H9 (cell line): ENCODE measurements at regions not wholly inside any gene's neighbourhood (a gene's known extent, or its start where the extent isn't known, plus 50 kb on each side); places are given as distances from the start of the nearest gene placed in this dataset.

Experiments used
- DNase-seq: peaks from one replicate; pipeline ENCODE4 v3.0.0-alpha.2; 2017
- H2AFZ ChIP-seq: one replicate; pipeline ENCODE4 v1.6.1; 2013; ENCODE audit warnings: mild to moderate bottlenecking, low read length, control low read depth, moderate library complexity
- H2AK5ac ChIP-seq: 2 replicates; pipeline ENCODE4 v1.6.1; 2013; ENCODE audit warnings: low read length, control low read depth, mixed read lengths; ENCODE audit not compliant: insufficient read length
- H2BK120ac ChIP-seq: one replicate; pipeline ENCODE4 v1.6.1; 2013; ENCODE audit warnings: low read depth, mild to moderate bottlenecking, low read length, control low read depth, inconsistent platforms; ENCODE audit not compliant: poor library complexity, severe bottlenecking
- H2BK12ac ChIP-seq: 2 replicates; pipeline ENCODE4 v1.6.1; 2013; ENCODE audit warnings: low read length, control low read depth, mixed read lengths, low read depth; ENCODE audit not compliant: insufficient read length
- H2BK15ac ChIP-seq: 2 replicates; pipeline ENCODE4 v1.6.1; 2013; ENCODE audit warnings: low read depth, low read length, control low read depth
- H2BK20ac ChIP-seq: one replicate; pipeline ENCODE4 v1.6.1; 2013; ENCODE audit warnings: low read depth, mild to moderate bottlenecking, low read length, control low read depth, inconsistent platforms; ENCODE audit not compliant: poor library complexity, severe bottlenecking
- H2BK5ac ChIP-seq: 2 replicates; pipeline ENCODE4 v1.6.1; 2013; ENCODE audit warnings: low read length, control low read depth, mixed read lengths; ENCODE audit not compliant: insufficient read length
- H3K14ac ChIP-seq: 2 replicates; pipeline ENCODE4 v1.6.1; 2013; ENCODE audit warnings: low read length, control low read depth; ENCODE audit not compliant: insufficient read depth
- H3K18ac ChIP-seq: 2 replicates; pipeline ENCODE4 v1.6.1; 2013; ENCODE audit warnings: low read depth, mild to moderate bottlenecking, mixed read lengths, low read length, control low read depth; ENCODE audit not compliant: insufficient read length
- H3K23ac ChIP-seq: 2 replicates; pipeline ENCODE4 v1.6.1; 2013; ENCODE audit warnings: low read length, control low read depth, mixed read lengths, low read depth; ENCODE audit not compliant: insufficient read length
- H3K23me2 ChIP-seq: 2 replicates; pipeline ENCODE4 v1.6.1; 2013; ENCODE audit warnings: low read depth, mild to moderate bottlenecking, mixed read lengths, low read length, control low read depth; ENCODE audit not compliant: insufficient read length, poor library complexity, severe bottlenecking
- H3K27ac ChIP-seq: 2 replicates; pipeline ENCODE4 v1.5.1; 2013; ENCODE audit warnings: low read length, control low read depth, mixed read lengths, low read depth; ENCODE audit not compliant: insufficient read length
- H3K27me3 ChIP-seq: 2 replicates; pipeline ENCODE4 v1.6.1; 2013; ENCODE audit warnings: low read length, control low read depth, inconsistent platforms; ENCODE audit not compliant: insufficient read depth
- H3K4ac ChIP-seq: 2 replicates; pipeline ENCODE4 v1.6.1; 2013; ENCODE audit warnings: low read depth, mild to moderate bottlenecking, control low read depth, inconsistent platforms, low read length, moderate library complexity
- H3K4me1 ChIP-seq: 2 replicates; pipeline ENCODE4 v1.6.1; 2013; ENCODE audit warnings: low read length, control low read depth, inconsistent platforms; ENCODE audit not compliant: insufficient read depth
- H3K4me2 ChIP-seq: 2 replicates; pipeline ENCODE4 v1.6.1; 2013; ENCODE audit warnings: low read length, control low read depth, mixed read lengths; ENCODE audit not compliant: insufficient read length, insufficient read depth
- H3K56ac ChIP-seq: 2 replicates; pipeline ENCODE4 v1.6.1; 2013; ENCODE audit warnings: low read depth, mild to moderate bottlenecking, mixed read lengths, low read length, control low read depth; ENCODE audit not compliant: insufficient read length
- H3K79me1 ChIP-seq: 2 replicates; pipeline ENCODE4 v1.6.1; 2013; ENCODE audit warnings: low read depth, mild to moderate bottlenecking, moderate library complexity, low read length, control low read depth, inconsistent platforms; ENCODE audit not compliant: insufficient read depth, poor library complexity, severe bottlenecking
- H3K79me2 ChIP-seq: 2 replicates; pipeline ENCODE4 v1.6.1; 2013; ENCODE audit warnings: low read length, control low read depth, inconsistent platforms; ENCODE audit not compliant: insufficient read depth
- H3K9ac ChIP-seq: 2 replicates; pipeline ENCODE4 v1.6.1; 2013; ENCODE audit warnings: low read length, control low read depth, mixed read lengths; ENCODE audit not compliant: insufficient read length; ENCODE audit errors: extremely low read depth
- H3K9me3 ChIP-seq: one replicate; pipeline ENCODE4 v1.6.1; 2013; ENCODE audit warnings: low read depth, low read length, inconsistent platforms; ENCODE audit not compliant: control insufficient read depth
- H3T11ph ChIP-seq: one replicate; pipeline ENCODE4 v1.6.1; 2013; ENCODE audit warnings: mild to moderate bottlenecking, low read length, control low read depth, inconsistent platforms
- H4K20me1 ChIP-seq: one replicate; pipeline ENCODE4 v1.6.1; 2013; ENCODE audit not compliant: control insufficient read depth, insufficient read length, insufficient read depth
- H4K5ac ChIP-seq: 2 replicates; pipeline ENCODE4 v1.6.1; 2013; ENCODE audit warnings: low read depth, mild to moderate bottlenecking, mixed read lengths, low read length, control low read depth; ENCODE audit not compliant: insufficient read length
- H4K8ac ChIP-seq: replicated peaks from 2 replicates; pipeline ENCODE4 v1.6.1; 2013; ENCODE audit warnings: low read length, control low read depth, mixed read lengths, low read depth; ENCODE audit not compliant: insufficient read length
- H4K91ac ChIP-seq: 2 replicates; pipeline ENCODE4 v1.6.1; 2013; ENCODE audit warnings: low read depth, mild to moderate bottlenecking, moderate library complexity, mixed read lengths, low read length, control low read depth; ENCODE audit not compliant: insufficient read length
- H3K27ac Mint-ChIP-seq, 3 experiments: 2 replicates in 2 of 3; 3 replicates in 1 of 3; pipeline ENCODE4 v1.8.0; 2020 to 2021; ENCODE audit warnings: mixed read lengths in 3 of 3, mild to moderate bottlenecking in 1 of 3, moderate library complexity in 1 of 3
- H3K27me3 Mint-ChIP-seq: 2 replicates; pipeline ENCODE4 v1.8.0; 2021; ENCODE audit warnings: low read depth, mild to moderate bottlenecking, moderate library complexity, mixed read lengths
- H3K36me3 Mint-ChIP-seq, 3 experiments: 2 replicates in 2 of 3; 3 replicates in 1 of 3; pipeline ENCODE4 v1.8.0; 2020 to 2021; ENCODE audit warnings: low read depth in 3 of 3, mixed read lengths in 3 of 3; ENCODE audit not compliant: insufficient read depth in 1 of 3
- H3K4me1 Mint-ChIP-seq, 2 experiments: 2 replicates each; pipeline ENCODE4 v1.8.0; 2020; ENCODE audit warnings: mixed read lengths in 2 of 2
- H3K4me3 Mint-ChIP-seq, 2 experiments: 2 replicates in 1 of 2; 3 replicates in 1 of 2; pipeline ENCODE4 v1.8.0; 2020 to 2021; ENCODE audit warnings: mild to moderate bottlenecking in 2 of 2, mixed read lengths in 2 of 2, moderate library complexity in 1 of 2
- H3K9me3 Mint-ChIP-seq, 2 experiments: 2 replicates in 1 of 2; 3 replicates in 1 of 2; pipeline ENCODE4 v1.8.0; 2020; ENCODE audit warnings: mild to moderate bottlenecking in 2 of 2, mixed read lengths in 2 of 2, moderate library complexity in 1 of 2
- CTCF ChIP-seq: fragments of 200-600 bp; sonication (generic); conservative IDR thresholded peaks from 3 replicates; pipeline ENCODE4 v1.8.0; 2021; ENCODE audit warnings: antibody characterized with exemption, mild to moderate bottlenecking
- WGBS: extraction: QIAGEN DNeasy Blood & Tissue Kit; methylation state at CpG from one replicate; pipeline ENCODE4 v1.1.7; 2013; ENCODE audit warnings: missing lambda C conversion rate, low lambda C conversion rate, mixed read lengths; ENCODE audit not compliant: insufficient read length; ENCODE audit errors: extremely low coverage; 5-methylcytosine and 5-hydroxymethylcytosine counted together

- Histone ChIP-seq H3K27me3 (no peaks in the 10 kb centered on the region), H2AK5ac (no peak overlapping the region), H3K18ac (no peak overlapping the region), H3K23me2 (no peaks in the 10 kb centered on the region), H4K5ac (no peak overlapping the region), H2AFZ (no peak overlapping the region), H3K79me1 (no peaks in the 10 kb centered on the region), H3K23ac (no peak overlapping the region), H2BK15ac (no peak overlapping the region), H3K4ac (no peak overlapping the region), H3K9ac (no peak overlapping the region), H3T11ph (no peak overlapping the region), H2BK20ac (no peak overlapping the region), H3K14ac (no peak overlapping the region), H2BK120ac (no peak overlapping the region), H3K56ac (no peak overlapping the region), H4K20me1 (no peaks in the 10 kb centered on the region), H3K4me2 (no peak overlapping the region), H3K9me3 (no peaks in the 10 kb centered on the region), H2BK5ac (no peak overlapping the region), H2BK12ac (no peak overlapping the region), H4K8ac (no peak overlapping the region), H3K4me1 (no peaks in the 10 kb centered on the region), H3K27ac (no peak overlapping the region), H4K91ac (no peak overlapping the region), H3K79me2 (no peaks in the 10 kb centered on the region)
- Mint-ChIP-seq H3K4me1 (peaks cover 0 to 2% of the 10 kb centered on the region in 2 experiments; a peak in 1 of 4 replicates), H3K9me3 (peaks cover 3 to 5% of the 10 kb centered on the region in 2 experiments; a peak in 4 of 5 replicates), H3K27me3 (peaks cover 2% of the 10 kb centered on the region), H3K27ac (no peak overlapping the region), H3K4me3 (no peak overlapping the region), H3K36me3 (no peaks in the 10 kb centered on the region; a peak in 2 of 7 replicates)
- no peak for DNase-seq
- TF ChIP-seq CTCF, result no peak
- no CpG with 5 or more reads among the region's 3 CpGs for WGBS
These were observed 491.3 kb upstream of the TRPC7 start for GRCh38 chr5:136856648-136857047.
